Glomerular endothelial cell (primary cell): ENCODE measurements at regions not wholly inside any gene's neighbourhood (a gene's known extent, or its start where the extent isn't known, plus 50 kb on each side); places are given as distances from the start of the nearest gene placed in this dataset.
A peak's percentile ranks its signal among the peaks of the same experiment; 100 is the strongest.

Experiments used
- DNase-seq: peaks from one replicate; pipeline ENCODE4 v3.0.0-alpha.2; 2011; ENCODE audit warnings: low read depth, low spot score; ENCODE audit errors: extremely low read depth

- DNase-seq, result no peak
Observed at GRCh38 chr15:97899981-97900380, 60.5 kb upstream of the ARRDC4 start.

- DNase-seq, result no peak
Observed at GRCh38 chr15:97902140-97902780, 58.2 kb upstream of the ARRDC4 start.

GRCh38 chr15:97903560-97903959 lies 56.9 kb upstream of the ARRDC4 start:
- no peak for DNase-seq

GRCh38 chr15:97903971-97904572 lies 56.4 kb upstream of the ARRDC4 start:
- DNase-seq, result no peak

GRCh38 chr15:97909291-97909891 lies 51.1 kb upstream of the ARRDC4 start:
- DNase-seq, result peak; percentile 14
